ENCODE measurements at regions not wholly inside any gene's neighbourhood (a gene's known extent, or its start where the extent isn't known, plus 50 kb on each side); places are given as distances from the start of the nearest gene placed in this dataset.

DNA sequence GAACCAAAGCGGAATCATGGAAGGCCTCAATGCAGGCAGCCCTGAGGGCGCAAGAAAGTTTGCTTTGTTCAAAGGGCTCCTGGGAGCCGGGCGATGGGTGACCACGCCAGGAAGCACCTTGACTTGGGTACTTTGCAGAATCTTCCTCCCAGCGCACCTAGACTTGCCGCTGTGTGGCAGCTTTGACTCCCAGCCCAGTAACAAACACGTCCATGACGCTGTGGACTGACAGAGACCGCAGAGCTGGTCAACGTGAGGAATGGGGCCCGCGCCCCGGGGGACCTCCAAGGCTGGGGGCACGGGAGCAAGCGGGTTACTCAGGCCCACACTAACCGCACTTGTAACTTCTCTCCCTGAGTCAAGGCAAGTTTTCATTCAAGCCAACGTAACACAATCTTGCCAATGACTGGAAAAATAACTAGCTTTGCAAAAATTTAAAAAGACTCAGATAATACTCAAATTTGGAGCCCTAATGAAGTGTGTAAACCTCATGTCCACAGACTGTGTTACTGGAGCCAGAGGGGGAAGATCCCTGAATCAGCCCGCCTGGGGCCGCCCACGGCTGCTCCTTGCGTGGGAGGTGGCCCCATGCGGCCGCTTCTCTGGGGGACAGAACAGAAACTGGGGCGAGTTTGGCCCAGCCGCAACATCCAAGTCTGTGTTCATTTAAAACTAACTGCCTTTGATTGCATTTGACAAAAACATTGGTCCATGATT is 130.8 kb downstream of the DNAJB6 start:
- H3K4me2 ChIP-seq (ENCODE audit: extremely low read depth, insufficient read depth, low read length) = no peak overlapping the region
- no peaks in the 10 kb centered on the region for H3K79me2 ChIP-seq (ENCODE audit: control insufficient read depth, insufficient read depth, low read length)
- H3K9ac ChIP-seq (ENCODE audit: insufficient read depth, low read length) = no peak overlapping the region
- H3K4me1 ChIP-seq (ENCODE audit: control insufficient read depth, extremely low read depth, insufficient read depth, low read length) = no peaks in the 10 kb centered on the region
- H3K36me3 ChIP-seq (ENCODE audit: control insufficient read depth, insufficient read depth, low read length) = no peaks in the 10 kb centered on the region
- H4K20me1 ChIP-seq (ENCODE audit: control insufficient read depth, extremely low read depth, insufficient read depth, low read length) = no peaks in the 10 kb centered on the region
- no peak overlapping the region for H3K4me3 ChIP-seq (replicated peaks in 1 of 4; ENCODE audit: control extremely low read depth in 1 of 4, insufficient read depth in 1 of 4, low read depth in 3 of 4, low read length in 4 of 4)
- TF ChIP-seq CTCF (conservative IDR thresholded peaks at IDR 0.05 in 1 of 2, IDR thresholded peaks at IDR 0.05 in 1 of 2; ENCODE audit: low read depth in 1 of 2, low read length in 2 of 2) (no peak), EZH2 (IDR thresholded peaks at IDR 0.05; ENCODE audit: low read length, missing control alignments) (no peak)
- H3K9me3 ChIP-seq (ENCODE audit: control insufficient read depth, insufficient read depth, low read depth, low read length) = no peaks in the 10 kb centered on the region
- H3K27ac ChIP-seq (ENCODE audit: insufficient read depth, low read length) = no peak overlapping the region
- DNase-seq (ENCODE audit: low read depth in 2 of 2) = no peak
- no peak overlapping the region for H2AFZ ChIP-seq (ENCODE audit: low read length)
- H3K27me3 ChIP-seq (ENCODE audit: control insufficient read depth, insufficient read depth, low read length) = peaks cover 4% of the 10 kb centered on the region

GRCh38 chr7:157468221-157469111 is 131.7 kb downstream of the DNAJB6 start:
- no peak overlapping the region for H3K9ac ChIP-seq (ENCODE audit: insufficient read depth, low read length)
- H3K4me1 ChIP-seq (ENCODE audit: control insufficient read depth, extremely low read depth, insufficient read depth, low read length) = no peaks in the 10 kb centered on the region
- peaks cover 4% of the 10 kb centered on the region for H3K27me3 ChIP-seq (ENCODE audit: control insufficient read depth, insufficient read depth, low read length)
- DNase-seq (ENCODE audit: low read depth in 2 of 2) = no peak
- H2AFZ ChIP-seq (ENCODE audit: low read length) = no peak overlapping the region
- no peak overlapping the region for H3K4me3 ChIP-seq (replicated peaks in 1 of 4; ENCODE audit: control extremely low read depth in 1 of 4, insufficient read depth in 1 of 4, low read depth in 3 of 4, low read length in 4 of 4)
- H3K4me2 ChIP-seq (ENCODE audit: extremely low read depth, insufficient read depth, low read length) = no peak overlapping the region
- H3K9me3 ChIP-seq (ENCODE audit: control insufficient read depth, insufficient read depth, low read depth, low read length) = no peaks in the 10 kb centered on the region
- no peak overlapping the region for H3K27ac ChIP-seq (ENCODE audit: insufficient read depth, low read length)
- no peak for TF ChIP-seq CTCF (conservative IDR thresholded peaks at IDR 0.05 in 1 of 2, IDR thresholded peaks at IDR 0.05 in 1 of 2; ENCODE audit: low read depth in 1 of 2, low read length in 2 of 2)
- no peak for TF ChIP-seq EZH2 (IDR thresholded peaks at IDR 0.05; ENCODE audit: low read length, missing control alignments)
- no peaks in the 10 kb centered on the region for H3K79me2 ChIP-seq (ENCODE audit: control insufficient read depth, insufficient read depth, low read length)
- no peaks in the 10 kb centered on the region for H4K20me1 ChIP-seq (ENCODE audit: control insufficient read depth, extremely low read depth, insufficient read depth, low read length)
- no peaks in the 10 kb centered on the region for H3K36me3 ChIP-seq (ENCODE audit: control insufficient read depth, insufficient read depth, low read length)

DNA sequence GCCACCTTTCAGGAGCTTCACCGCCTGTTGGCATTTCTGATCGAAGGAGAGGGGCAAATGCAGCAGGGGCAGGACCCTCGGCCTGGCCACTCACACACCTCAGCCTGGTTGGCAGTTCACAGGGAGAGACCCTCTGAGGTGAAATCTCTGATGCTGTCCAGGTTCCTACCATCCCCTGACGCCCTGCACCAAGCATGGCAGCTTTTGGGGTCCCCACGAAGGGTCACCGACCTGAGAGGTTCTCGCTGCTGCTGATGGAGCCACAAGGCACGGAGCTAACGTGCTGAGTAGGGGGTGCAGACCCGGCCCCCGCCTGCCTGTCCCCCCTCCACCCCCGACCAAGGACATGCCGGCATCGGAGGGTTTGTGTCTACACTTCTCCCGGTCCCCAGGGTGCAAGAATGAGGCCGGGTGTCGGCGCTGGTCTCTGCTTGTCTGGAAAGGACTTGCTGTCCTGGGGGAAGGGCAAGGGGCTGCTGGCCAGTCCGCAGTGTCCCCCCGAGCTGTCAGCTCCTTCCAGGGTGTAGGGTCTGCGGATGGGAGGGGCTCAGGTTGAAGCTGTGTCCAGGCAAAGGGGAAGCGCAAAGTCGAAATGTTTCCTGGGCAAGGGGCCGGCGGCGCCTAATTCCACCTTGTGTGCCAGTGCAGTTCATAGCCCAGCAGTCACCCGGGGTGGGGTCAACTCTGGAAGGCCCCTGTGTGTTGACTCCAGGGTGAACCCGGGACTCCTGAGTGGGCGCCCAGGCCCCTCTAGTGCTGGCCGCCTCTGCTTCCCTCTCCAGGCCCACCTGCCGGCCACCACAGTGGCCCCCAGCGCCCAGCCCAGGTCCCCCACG is 132.6 kb downstream of the DNAJB6 start:
- Histone ChIP-seq H3K27me3 (ENCODE audit: control insufficient read depth, insufficient read depth, low read length) (peaks cover 4% of the 10 kb centered on the region), H2AFZ (ENCODE audit: low read length) (no peak overlapping the region), H3K4me2 (ENCODE audit: extremely low read depth, insufficient read depth, low read length) (no peak overlapping the region), H3K36me3 (ENCODE audit: control insufficient read depth, insufficient read depth, low read length) (no peaks in the 10 kb centered on the region), H4K20me1 (ENCODE audit: control insufficient read depth, extremely low read depth, insufficient read depth, low read length) (no peaks in the 10 kb centered on the region), H3K9me3 (ENCODE audit: control insufficient read depth, insufficient read depth, low read depth, low read length) (no peaks in the 10 kb centered on the region), H3K9ac (ENCODE audit: insufficient read depth, low read length) (no peak overlapping the region), H3K4me1 (ENCODE audit: control insufficient read depth, extremely low read depth, insufficient read depth, low read length) (no peaks in the 10 kb centered on the region), H3K4me3 (replicated peaks in 1 of 4; ENCODE audit: control extremely low read depth in 1 of 4, insufficient read depth in 1 of 4, low read depth in 3 of 4, low read length in 4 of 4) (no peak overlapping the region), H3K79me2 (ENCODE audit: control insufficient read depth, insufficient read depth, low read length) (no peaks in the 10 kb centered on the region), H3K27ac (ENCODE audit: insufficient read depth, low read length) (no peak overlapping the region)
- DNase-seq (ENCODE audit: low read depth in 2 of 2) = no peak
- TF ChIP-seq EZH2 (IDR thresholded peaks at IDR 0.05; ENCODE audit: low read length, missing control alignments) = no peak
- no peak for TF ChIP-seq CTCF (conservative IDR thresholded peaks at IDR 0.05 in 1 of 2, IDR thresholded peaks at IDR 0.05 in 1 of 2; ENCODE audit: low read depth in 1 of 2, low read length in 2 of 2)
